ENCODE measurements at regions not wholly inside any gene's neighbourhood (a gene's known extent, or its start where the extent isn't known, plus 50 kb on each side); places are given as distances from the start of the nearest gene placed in this dataset.

DNA sequence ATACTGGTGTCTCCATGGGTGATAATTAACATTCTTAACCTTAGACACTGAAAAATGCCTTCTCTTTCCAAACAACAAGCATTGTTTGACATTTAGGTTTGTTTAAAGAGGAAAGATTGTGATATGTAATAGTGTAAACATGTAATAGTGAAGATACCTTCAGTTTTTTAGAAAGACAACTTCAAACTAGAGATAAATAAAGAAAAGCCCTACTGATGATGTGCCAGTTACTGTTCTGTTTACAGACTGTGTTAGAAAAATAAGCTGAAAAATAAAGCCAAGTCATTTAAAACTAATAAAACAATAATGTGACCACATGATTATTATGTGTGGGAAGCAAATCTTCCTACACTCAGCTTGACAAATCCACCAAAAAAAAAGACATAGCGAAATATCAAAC, 2035.3 kb upstream of the TENM3 start:
- no peak for DNase-seq

DNA sequence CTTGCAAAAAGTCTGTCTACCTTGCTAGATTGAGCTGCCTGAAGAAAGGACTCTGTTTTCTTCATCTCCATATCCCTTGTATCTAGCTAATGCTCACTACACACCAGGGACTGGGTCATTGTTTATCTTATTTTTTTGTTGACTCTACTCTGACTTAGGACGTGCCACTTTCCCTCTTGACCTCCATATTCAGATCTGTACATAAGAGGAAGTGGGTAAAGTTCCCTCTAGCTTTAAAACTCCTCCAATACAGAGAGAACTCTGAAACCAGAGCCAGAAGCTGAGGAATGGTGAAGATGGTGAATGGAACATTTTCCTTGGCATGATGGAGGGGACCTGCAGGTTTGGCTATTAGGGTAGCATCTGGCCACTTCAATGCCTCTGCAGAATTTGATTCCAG, 2026.1 kb upstream of the TENM3 start:
- DNase-seq, result no peak

DNA sequence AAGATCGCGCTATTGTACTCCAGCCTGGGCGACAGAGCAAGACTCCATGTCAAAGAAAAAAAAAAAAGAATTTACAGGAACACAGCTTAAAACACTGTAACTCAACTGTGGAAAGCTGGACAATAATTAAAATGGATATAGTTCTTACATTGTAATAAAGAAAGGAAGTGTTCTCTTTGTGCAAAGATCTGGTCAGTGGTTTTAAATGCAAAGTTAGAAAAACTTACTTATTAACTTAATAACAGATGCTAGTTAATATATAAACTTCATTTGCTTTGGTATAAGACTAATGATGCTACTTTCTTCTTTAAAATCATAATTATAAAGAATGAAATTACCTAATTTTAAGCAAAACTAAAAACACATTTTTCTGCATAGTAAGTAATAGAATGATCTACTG, 2024.1 kb upstream of the TENM3 start:
- DNase-seq, result no peak

DNA sequence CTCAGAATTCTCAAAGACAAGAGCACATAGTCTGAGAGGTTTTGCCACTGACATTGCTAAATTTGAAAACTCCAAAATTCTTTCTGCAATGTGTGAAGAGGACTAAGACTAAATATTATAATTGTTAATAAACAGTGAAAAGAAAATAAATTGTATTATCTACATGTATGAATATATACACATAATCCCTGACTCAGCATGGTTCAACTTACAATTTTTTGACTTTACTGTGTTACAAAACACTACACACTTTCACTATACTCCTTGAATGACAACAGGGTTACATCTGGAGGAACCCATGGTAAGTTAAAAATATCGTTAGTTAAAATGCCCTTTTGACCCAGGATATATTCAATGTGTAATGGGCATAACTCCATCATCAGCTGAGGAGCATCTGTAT, 2017.2 kb upstream of the TENM3 start:
- no peak for DNase-seq

DNA sequence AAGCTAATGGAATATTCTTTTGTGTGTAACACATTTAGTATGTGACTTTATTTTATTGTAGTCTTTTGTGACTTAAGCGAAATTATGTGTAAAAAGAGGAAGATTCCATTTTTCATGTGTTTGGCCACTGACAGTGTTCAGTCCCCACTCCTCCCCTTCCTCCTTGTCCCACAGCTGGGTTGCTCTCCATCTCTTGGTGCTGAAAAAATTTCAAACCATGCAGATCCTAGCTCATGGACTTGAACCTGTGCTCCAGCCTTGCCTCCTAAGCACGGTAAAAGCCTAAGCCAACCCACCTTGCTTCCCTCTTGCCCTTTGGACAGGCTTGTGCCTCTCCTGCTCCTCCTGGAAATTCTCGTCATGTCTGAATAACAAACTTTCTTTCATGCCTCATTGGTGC, 2008.5 kb upstream of the TENM3 start:
- no peak for DNase-seq

DNA sequence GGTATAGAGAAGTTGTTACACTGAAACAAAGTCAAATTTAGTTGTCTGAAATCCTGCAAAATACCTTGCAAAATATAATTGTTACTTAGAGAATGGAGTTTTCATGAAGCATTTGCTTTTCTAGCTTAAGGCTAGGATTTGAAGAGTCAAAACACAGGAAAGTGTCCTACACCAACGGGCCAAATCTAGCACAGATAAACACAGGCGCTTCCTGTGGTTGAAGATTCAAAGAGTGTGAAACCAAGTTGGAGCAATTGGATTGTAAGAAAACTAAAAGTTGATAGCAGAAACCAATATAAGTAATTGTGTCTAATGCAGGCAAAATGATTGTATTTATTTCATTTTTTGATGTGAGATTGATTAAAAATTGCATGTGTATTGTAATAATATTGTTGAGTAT, 2002.5 kb upstream of the TENM3 start:
- no peak for DNase-seq

DNA sequence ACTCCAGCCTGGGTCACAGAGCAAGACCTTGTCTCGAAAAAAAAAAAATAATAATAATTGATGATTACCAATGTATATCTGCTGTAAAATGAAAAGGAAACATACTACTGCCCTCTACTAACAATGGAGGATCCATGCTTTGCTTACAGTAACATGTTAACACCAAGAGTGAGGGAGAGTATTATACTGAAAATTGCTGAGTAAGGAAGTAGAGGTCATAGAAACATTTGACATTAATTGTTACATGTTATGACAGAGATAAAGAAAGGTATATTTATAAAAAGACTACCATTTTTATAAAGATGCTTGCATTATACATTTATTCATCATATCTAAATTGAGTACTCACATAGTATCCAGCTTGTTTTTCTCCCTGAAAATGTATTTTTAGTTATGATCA, 1989.8 kb upstream of the TENM3 start:
- DNase-seq, result no peak

DNA sequence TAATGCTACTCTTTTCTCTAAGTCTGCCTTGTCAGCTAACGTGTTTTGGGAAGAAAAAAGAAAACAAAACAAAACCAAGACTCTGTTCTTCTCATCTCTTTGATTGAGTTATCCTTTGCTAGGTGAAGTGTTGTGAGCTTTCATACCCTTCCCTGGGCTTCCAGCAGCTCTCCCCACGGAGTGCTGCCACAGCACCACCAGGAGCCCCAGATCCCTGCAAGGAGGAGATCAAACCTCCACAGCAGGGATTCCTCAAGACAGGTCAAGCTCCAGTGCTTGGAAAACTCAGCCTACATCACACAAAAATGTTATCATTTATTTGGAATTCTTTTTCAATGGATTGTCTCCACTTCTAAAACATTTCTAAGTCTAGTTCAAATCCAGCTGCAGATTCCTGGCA, 1981.9 kb upstream of the TENM3 start:
- no peak for DNase-seq

DNA sequence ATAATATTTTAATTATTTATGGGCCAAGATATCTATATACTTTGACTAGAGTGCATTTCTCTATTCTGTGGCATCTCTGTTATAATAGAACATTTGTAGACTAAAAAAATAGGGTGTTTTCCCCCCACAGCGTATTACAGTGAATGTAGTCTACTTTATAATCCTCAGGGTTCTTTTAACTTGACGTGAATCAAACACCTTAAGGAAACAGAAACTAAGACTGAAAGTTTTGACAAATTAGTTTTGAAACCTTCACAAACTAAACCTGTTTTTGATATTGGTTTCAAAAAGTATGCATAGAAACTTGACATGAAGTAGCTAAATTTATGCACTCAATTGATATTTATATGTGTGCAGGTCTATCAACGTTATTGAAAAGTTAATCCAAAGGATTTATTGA, 1963.1 kb upstream of the TENM3 start:
- no peak for DNase-seq

DNA sequence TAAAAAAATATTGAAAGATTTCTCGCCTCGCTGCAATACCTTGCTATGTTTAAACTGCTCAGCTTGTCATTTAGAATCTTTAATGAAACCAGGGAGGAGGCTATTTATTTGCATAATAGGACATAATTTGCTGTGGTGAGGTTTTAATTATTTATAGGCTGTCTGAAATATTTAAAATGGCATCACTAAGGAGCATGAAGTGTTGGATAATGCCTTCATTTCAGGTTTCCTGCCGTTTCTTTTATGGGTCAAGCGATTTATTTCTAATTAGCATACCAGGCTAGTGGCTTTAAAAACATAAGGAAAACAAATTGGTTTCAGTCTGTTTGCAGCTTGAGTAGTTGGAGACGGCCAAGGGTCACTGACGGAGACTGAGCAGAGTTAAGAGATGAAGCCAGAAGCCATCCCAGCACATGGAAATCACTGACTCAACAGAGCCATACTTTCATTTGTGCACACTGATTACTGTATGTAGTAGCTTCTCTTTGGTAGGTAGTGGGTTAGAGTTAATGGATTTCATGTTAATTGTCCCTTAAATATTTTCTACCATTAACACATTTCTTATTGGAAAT, 1962.4 kb upstream of the TENM3 start:
- DNase-seq, result no peak

DNA sequence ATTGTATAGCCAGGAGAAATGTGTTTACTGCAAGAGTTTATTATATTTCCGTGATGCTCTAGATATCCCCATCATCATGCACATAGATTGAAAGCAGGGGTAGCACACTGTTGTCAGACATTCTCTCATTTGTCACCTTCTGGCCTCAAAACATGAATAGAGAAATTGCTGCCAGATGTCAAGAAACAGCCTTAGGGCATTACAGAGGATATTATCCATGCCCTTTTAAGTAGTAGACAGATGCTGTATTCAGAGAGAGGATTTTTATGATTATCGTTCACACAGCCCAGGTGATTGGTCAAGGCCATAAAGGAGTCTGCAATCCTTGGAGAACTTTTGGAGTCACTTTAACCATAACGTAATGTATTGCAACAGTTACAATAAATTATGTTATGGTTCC, 1961.5 kb upstream of the TENM3 start:
- no peak for DNase-seq

DNA sequence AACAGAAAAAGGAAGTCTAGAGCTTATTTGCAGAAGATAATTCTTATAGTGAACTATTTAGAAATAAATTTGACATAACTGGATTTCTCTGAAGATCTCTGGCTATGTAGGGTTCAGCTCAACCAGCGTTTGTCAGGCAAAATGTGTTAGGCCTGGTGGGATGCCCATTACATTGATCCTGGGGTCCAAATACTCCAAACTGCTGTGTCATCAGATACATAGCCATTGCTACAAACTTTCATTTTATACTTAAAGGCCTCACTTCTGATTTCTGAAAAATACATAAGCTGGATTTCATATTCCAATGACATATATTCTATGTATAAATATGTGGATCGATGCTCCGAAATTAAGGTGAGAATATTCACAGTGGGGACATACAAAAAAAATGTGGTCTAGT, 1958.9 kb upstream of the TENM3 start:
- DNase-seq, result no peak

DNA sequence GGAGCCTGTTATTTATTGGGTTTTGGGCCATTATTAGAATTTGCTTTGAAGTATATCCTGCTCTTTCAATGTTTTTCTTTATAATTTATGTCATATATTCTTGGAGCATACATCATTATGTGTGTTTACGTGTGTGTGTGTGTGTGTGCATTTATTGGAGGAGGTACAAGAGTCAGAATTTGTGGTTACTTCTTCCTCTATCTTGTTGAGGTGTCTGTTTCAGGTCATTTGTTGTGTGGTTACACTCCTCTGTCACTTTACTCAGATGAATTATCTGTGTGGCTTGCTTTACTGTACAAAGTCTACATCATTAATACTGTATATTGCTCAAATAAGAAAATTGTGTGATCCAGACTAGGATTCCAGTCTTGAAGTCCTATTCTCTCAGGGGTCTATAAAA, 1957.4 kb upstream of the TENM3 start:
- no peak for DNase-seq

DNA sequence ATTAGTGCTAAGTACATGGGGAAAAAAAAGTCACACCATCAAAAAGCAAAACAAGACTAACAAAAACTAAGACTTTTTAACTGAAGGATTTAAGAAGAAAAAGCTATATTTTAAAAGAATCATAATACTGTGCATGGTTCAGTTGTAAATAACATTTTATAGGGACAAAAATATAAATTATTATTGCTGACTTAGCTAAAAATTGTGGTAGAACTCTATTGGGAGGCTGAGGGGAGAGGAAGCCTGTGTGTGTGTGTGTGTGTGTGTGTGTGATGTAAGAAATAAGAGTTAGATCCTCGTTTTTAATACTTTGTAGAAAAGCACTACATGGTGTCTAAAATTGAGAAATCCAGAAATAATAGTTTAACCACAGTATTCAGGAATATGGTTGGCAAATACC, 1950.9 kb upstream of the TENM3 start:
- no peak for DNase-seq

DNA sequence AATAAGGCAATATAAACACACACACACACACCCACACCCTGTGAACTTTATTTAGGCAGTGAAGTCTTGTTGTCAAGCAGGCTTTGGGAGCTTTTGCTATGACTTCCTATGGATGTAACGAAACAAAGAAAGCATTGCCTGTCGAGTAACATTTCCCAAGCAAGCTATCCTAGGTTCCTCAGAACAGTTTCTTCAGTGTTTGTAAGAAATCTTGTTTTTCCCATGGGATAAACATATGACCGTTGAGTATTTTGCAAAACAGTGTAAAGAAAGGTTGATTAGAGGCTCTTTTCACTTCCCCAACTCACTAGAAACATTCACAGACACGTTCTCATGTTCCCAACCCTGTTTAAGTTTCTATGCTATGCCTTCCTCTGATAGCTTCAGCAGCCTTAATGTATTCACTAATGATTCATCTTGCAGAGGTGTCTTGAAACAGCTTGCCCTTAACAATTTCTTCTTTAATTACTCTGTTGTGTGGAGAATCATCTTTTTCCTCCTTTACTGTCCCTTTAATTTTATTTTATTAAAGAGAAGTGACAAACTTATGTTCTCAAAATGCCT, 1947.1 kb upstream of the TENM3 start:
- DNase-seq, result no peak

DNA sequence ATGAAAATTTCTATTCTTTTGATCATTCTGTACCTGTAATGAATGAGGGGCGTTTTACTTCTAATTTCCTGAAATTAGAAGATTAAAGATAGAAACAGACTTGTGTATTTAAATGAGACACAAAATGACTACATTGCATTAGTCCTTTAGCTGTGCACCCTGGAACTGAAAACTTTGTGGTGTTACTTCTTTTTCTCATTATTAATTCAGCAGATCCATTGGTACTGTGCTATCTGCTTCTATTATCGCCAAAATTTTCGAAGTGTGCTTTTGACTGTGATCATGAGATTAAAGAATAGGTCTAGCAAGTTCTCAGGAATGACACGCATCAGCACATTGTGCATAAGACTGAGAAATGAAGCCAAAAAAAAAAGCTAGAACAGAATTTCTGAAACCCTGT, 1938.9 kb upstream of the TENM3 start:
- no peak for DNase-seq

DNA sequence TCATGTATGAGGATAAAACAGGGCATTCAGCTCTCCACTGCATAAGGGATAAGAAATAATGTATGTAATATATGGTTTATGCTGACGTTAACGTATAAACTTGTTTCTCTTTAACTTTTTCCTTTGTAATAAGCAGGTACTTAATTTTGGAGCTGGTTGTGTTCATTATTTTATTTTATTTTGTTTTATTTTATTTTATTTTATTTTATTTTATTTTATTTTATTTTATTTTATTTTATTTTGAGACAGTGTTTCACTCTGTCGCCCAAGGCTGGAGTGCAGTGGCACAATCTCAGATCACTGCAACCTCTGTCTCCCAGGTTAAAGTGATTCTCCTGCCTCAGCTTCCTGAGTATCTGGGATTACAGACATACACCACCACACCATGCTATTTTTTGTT, 1932.6 kb upstream of the TENM3 start:
- DNase-seq, result no peak

DNA sequence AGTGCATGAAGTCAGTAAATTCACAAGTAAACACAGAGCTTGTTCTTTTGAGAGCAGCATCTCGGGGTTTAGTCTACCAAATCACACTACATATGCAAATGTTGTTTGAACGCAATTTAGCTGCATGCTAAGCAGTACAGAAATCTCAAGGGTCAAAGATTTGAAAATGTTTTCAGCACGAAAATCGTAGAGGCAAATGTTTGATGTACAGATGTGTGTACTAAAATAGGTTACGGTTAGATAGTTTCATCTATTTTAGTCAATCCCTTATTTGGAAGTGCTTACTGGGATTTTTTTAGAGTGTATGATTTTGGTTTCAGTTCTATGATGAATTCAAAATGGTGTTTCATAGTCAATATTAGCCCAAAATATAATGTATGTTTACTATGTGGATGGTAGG, 1928.2 kb upstream of the TENM3 start:
- DNase-seq, result no peak

DNA sequence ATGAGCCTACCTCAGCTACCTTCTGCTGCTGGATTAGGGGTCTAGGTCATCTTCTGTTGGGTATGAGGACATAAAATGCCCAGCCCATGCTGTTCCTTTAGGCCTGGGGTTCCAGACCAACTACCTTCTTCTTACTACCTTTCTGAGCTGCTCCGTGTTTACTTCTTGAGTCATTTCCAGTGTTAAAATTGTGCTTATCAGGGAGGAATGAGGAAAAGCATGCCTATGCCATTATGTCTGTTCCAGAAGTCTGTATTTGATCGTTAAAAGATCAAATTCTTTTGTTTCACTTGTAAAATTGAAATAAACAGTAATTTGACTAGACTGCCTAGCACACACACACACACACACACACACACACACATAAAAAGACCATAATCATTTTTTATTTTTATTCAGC, 1912.7 kb upstream of the TENM3 start:
- DNase-seq, result no peak

DNA sequence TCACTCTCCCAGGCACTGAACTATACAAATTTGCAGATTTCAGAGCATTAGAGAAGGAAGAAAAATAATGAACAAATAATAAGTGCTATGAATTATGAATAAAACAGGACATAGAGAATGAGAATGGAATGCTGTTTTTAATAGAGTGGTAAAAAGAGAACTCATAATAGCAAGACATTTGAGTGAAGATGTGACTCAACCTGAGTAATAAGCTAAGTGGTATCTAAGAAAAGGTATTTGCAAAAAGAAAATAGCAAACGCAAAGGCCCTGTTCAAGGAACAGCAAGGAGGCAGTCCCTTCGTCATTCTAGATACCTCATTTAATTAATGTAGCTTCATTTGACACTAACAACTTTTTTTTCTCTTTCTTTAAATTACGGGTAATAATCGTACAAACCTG, 1910.0 kb upstream of the TENM3 start:
- DNase-seq, result no peak

DNA sequence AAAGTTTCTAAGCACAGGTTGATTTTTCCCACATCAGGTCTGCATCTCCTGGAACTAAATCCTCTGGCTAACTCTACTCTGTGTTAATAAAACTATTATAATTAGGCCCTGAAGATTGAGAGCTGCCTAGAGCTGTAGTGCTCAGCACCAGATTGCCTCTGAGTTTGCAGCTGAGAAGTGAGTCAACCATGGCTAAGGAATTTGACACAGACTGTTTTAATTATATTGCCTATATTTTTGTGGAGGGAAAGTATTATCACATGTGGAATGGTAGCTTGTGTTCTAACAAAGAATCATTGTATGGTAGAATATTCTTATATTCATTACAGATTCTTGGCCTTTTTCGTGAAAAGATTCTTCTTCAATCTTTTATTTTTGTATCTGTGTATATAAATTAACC, 1907.6 kb upstream of the TENM3 start:
- DNase-seq, result no peak

DNA sequence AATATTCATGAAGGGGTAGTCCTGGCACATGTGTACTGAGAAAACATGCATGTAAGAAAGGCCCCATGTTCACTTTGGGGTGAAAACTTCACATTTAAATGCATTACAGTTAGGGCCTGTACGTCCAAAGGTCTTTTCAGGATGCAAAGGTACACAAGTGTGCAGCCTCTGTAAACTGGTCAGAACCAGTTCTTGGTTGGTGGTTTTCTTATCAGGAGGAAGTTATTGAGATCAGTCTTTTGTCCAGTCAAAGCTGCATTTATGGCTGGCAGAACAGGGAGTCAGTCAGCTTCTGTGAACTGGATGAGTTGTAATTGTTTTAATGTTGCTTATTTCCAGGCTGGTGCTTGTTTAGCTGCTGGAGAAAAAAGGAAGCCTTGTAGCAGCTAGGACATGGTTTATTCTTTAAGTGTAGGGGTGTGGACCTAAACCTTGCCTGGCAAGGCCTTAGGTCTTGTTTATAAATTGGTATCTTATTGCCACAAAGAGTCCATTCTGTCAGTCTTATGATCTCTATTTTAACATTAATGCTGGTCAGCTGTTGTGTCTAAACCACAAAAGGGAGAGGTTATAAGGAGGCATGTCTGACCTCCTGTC, 1906.6 kb upstream of the TENM3 start:
- DNase-seq, result no peak

DNA sequence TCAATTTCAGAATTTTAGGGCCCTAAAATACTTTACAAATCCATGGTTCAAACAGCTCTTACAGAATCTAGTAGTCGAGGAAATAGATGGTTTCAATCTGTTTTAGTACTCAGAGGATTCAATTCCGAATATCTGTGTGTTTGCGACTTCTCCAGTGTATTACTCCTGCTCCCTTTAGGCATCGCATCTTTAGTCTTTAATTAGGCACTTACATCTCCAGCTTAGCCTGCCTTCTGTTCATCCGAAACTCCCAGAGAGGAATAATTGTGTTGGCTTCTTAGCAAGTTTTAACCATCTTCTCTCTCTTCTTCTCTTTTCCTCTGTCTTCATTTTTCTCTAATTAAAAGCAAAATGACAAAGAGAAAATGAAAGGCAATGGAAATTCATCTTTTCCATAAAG, 1901.3 kb upstream of the TENM3 start:
- no peak for DNase-seq

DNA sequence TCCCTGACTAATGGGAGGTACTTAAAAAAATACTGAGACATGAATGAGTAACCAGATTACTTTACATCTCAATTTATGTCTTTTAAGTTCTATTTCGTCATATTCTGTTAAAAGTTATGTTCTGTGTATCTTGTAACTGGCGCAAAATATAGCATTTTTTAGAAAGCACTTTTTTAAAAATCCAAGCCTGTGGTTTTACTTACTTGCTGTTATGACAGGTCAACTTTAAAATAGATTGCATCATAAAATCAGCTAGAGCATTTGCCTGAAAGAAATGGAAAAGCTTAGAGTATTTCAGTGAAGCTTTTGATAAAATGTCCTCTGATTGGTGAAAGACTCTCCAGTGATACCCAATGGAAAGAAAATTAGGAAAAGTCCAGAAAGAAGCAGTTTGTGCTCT, 1892.3 kb upstream of the TENM3 start:
- no peak for DNase-seq

DNA sequence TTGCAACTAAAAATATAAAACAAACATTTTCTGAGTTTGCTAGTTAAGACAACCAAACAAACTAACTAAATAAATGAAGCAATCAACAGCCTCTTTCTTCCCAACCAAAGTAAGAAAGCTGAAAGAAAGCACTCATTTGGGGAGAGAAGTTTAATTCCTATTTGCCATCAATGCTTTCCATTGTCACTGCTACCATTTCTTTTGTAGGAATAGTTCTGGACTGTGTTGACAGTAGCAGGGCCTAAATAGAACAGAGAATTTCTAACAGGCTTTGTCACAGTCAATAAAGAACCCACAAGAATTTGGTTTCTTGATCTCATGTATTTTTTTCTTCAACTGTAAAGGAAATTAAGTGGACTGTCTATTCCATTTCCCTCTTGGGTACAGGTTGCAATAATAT, 1886.4 kb upstream of the TENM3 start:
- DNase-seq, result no peak

All from activated gamma-delta T cell treated with Interleukin-2 at 50 U/mL for 16 hours (primary cell).